Hepatocyte (in vitro differentiated cells): ENCODE measurements at regions not wholly inside any gene's neighbourhood (a gene's known extent, or its start where the extent isn't known, plus 50 kb on each side); places are given as distances from the start of the nearest gene placed in this dataset.

ENCODE experiments used
- EZH2 ChIP-seq: fragments of 200-600 bp; sonication (generic); IDR thresholded peaks from 2 replicates; pipeline ENCODE4 v1.6.1; 2016; ENCODE audit warnings: antibody characterized with exemption, mild to moderate bottlenecking, borderline replicate concordance
- TF ChIP-seq, protein P1 (sequence below): fragments of 200-600 bp; sonication (generic); IDR thresholded peaks from 2 replicates; pipeline ENCODE4 v1.5.1; 2016; ENCODE audit warnings: antibody characterized with exemption, mild to moderate bottlenecking; ENCODE audit not compliant: poor library complexity

DNA sequence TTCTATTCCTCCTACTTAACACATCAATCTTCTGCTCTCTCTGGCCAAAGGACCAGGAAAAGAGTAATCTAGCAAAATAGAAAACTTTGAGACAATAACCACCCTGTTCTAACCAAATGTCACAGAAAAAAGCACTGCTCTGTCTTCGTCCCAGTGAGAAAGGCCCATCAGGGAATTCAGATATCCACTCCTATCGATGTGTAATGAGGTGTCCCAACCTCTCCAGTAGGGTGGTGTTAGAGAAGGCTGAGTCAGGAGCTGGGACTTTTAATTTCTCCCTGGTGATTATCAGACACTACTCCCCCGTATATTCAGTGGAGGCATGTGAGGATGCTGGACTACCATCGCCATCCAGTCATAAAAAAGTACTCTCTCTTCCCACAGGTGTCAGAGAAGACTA lies 130.3 kb downstream of the TMTC3 start:
- TF ChIP-seq, protein P1, sequence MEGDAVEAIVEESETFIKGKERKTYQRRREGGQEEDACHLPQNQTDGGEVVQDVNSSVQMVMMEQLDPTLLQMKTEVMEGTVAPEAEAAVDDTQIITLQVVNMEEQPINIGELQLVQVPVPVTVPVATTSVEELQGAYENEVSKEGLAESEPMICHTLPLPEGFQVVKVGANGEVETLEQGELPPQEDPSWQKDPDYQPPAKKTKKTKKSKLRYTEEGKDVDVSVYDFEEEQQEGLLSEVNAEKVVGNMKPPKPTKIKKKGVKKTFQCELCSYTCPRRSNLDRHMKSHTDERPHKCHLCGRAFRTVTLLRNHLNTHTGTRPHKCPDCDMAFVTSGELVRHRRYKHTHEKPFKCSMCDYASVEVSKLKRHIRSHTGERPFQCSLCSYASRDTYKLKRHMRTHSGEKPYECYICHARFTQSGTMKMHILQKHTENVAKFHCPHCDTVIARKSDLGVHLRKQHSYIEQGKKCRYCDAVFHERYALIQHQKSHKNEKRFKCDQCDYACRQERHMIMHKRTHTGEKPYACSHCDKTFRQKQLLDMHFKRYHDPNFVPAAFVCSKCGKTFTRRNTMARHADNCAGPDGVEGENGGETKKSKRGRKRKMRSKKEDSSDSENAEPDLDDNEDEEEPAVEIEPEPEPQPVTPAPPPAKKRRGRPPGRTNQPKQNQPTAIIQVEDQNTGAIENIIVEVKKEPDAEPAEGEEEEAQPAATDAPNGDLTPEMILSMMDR = no peak
- no peak for TF ChIP-seq EZH2
